Pancreas (tissue), 10 donors: ENCODE measurements at regions not wholly inside any gene's neighbourhood (a gene's known extent, or its start where the extent isn't known, plus 50 kb on each side); places are given as distances from the start of the nearest gene placed in this dataset.

Source experiments
- ATAC-seq, 4 donors: fragments of 200-7000 bp; cut with Tn5 transposase; one replicate each; pipeline versions ENCODE4 v1.8.0 to v1.9.1; 2020; ENCODE audit warnings: mild to moderate bottlenecking in 4 of 4, moderate library complexity in 4 of 4
- DNase-seq, 6 donors: peaks; one replicate each; pipeline ENCODE4 v3.0.0-alpha.2; 2020
- FAIRE-seq: peaks from 2 replicates; lab custom pipeline; 2012; peaks lifted over from hg19 to GRCh38; lab: Jason Lieb, UNC
- H3K27ac ChIP-seq, 4 donors: fragments of 200-600 bp; sonication (generic); 1 replicate in 3 of 4; 2 replicates in 1 of 4; pipeline versions ENCODE4 v1.5.0 to v1.8.0; 2020
- H3K27me3 ChIP-seq, 4 donors: fragments of 200-600 bp; one replicate each; pipeline ENCODE4 v1.8.0; 2021
- H3K36me3 ChIP-seq, 3 donors: fragments of 200-600 bp; sonication (generic) in 1 of 3; one replicate each; pipeline versions ENCODE4 v1.5.0 to v1.8.0; 2020 to 2021
- H3K4me1 ChIP-seq, 3 donors: fragments of 200-600 bp; one replicate each; pipeline ENCODE4 v1.8.0; 2021
- H3K4me3 ChIP-seq, 4 donors: fragments of 200-600 bp; sonication (generic) in 2 of 4; one replicate each; pipeline versions ENCODE4 v1.5.0 to v1.8.0; 2020 to 2021
- H3K9me3 ChIP-seq, 4 donors: fragments of 200-600 bp; one replicate each; pipeline ENCODE4 v1.8.0; 2021
- WGBS, 2 donors: extraction: QIAGEN DNeasy Blood & Tissue Kit; methylation state at CpG; one replicate each; pipeline ENCODE4 v1.1.7; 2013; 5-methylcytosine and 5-hydroxymethylcytosine counted together
- intact Hi-C, 3 donors: fragments of 100-400 bp; cut with DNase I; formaldehyde crosslinking; loops; one replicate each; pipeline versions ENCODE4 v1.11.1 to v1.14.2; 2022
- TF ChIP-seq, protein P1 (sequence below), 4 donors: fragments of 200-600 bp; sonication (generic) in 3 of 4; IDR thresholded peaks; one replicate each; pipeline versions ENCODE4 v1.5.0 to v1.8.0; 2021; ENCODE audit warnings: antibody characterized with exemption in 4 of 4
- donor health status: healthy with polysubstance abuse.
- donor health status: DM: no; HTN: no; CAD: no; lungs with moderate emphysema.
- donor health status: DM: no; HTN: no; CAD: no.
- donor health status: control.
- donor health status: control.
- donor health status: Bipolar disorder and iron deficiency.
- donor health status: DM: yes; HTN: yes; CAD: no.
- donor health status: DM: no; HTN: no; CAD: no.
- donor health status: DM: no; HTN: no; CAD: no.
- donor health status: DM: yes; HTN: yes; CAD: no.

DNA sequence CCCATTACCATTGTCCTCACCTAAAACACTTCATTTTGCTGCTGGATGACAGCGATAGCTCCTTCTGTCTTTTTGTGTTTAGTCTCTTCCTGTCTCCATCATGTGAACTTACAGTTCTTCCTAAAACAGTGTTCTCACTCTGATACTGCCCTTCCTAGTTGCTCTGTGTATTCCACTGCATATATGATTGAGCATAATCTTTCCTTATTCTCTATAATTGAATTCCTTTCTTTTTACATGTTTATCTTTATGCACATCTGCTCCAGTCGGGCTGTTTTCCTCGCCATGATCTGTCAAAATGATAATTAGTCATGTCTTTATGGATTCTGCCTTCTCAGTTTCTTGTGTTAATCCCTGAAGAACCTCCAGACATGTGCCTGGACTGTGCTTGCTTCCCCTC is 405.1 kb upstream of the SEMA6D start:
- FAIRE-seq = no peak
- H3K4me1 ChIP-seq = no peaks in the 10 kb centered on the region
- no peaks in the 10 kb centered on the region for H3K27me3 ChIP-seq
- intact Hi-C loops = no loop called here
- H3K9me3 ChIP-seq = no peaks in the 10 kb centered on the region
- WGBS, 2 donors = 61 to 63% methylated on average over 3 of the region's 3 CpGs
- no peak overlapping the region for H3K4me3 ChIP-seq
- no peak overlapping the region for H3K27ac ChIP-seq
- no peak for ATAC-seq
- H3K36me3 ChIP-seq = no peaks in the 10 kb centered on the region
- TF ChIP-seq, protein P1, sequence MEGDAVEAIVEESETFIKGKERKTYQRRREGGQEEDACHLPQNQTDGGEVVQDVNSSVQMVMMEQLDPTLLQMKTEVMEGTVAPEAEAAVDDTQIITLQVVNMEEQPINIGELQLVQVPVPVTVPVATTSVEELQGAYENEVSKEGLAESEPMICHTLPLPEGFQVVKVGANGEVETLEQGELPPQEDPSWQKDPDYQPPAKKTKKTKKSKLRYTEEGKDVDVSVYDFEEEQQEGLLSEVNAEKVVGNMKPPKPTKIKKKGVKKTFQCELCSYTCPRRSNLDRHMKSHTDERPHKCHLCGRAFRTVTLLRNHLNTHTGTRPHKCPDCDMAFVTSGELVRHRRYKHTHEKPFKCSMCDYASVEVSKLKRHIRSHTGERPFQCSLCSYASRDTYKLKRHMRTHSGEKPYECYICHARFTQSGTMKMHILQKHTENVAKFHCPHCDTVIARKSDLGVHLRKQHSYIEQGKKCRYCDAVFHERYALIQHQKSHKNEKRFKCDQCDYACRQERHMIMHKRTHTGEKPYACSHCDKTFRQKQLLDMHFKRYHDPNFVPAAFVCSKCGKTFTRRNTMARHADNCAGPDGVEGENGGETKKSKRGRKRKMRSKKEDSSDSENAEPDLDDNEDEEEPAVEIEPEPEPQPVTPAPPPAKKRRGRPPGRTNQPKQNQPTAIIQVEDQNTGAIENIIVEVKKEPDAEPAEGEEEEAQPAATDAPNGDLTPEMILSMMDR (IDR thresholded peaks at IDR 0.05) = no peak
- DNase-seq = no peak

DNA sequence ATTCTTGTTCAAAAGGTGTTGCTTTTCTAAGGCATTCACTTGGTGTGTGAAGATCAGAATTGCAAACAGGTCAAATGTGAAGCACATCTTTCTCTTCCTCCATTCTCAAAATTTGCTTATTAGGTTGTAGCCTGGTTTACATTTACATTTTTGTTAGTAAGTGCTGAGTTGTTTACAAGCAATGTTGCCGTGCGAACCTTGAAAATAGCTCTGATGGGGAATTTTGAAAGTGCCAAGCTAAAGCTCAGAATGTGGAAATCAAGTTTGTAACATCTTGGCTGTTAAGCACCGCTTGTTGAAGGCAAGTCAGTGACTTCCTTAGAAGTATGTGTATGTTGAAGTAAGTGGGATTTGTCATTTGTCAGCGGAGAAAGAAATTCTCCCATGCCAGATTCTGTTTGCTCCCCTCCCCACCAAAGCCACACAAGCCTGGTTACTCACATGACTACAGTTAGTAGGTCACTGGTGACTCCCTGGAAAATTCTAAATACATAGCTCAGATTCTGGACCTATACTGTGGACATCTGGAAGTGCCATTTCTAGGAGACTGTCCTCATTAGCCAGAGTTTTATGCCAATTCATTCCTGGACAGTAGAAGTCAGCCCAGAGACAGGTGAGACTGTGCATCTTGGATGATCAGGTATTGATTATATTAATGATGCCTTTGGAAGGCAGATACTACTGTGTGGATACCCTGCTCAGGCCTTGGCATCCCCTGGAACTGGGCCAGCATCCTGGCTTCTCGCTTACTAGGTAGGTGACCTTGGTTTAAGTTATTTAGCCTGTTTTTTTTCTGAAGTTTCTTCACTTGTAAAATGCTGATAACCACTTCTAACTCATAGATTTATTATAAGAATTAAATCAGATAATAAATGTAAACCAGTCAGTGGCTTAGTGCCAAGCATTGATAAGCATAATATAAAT is 390.6 kb upstream of the SEMA6D start:
- Histone ChIP-seq H3K27me3 (no peaks in the 10 kb centered on the region), H3K9me3 (no peaks in the 10 kb centered on the region), H3K27ac (no peak overlapping the region), H3K4me1 (peaks cover 0 to 3% (median 0%) of the 10 kb centered on the region in 3 donors), H3K36me3 (no peaks in the 10 kb centered on the region), H3K4me3 (no peak overlapping the region)
- 62 to 64% methylated on average over 5 of the region's 5 CpGs for WGBS, 2 donors
- no peak for FAIRE-seq
- DNase-seq = peak in 1 of 6 donors; percentile 21
- TF ChIP-seq, protein P1 (IDR thresholded peaks at IDR 0.05) = no peak
- intact Hi-C loops = no loop called here
- ATAC-seq = no peak

DNA sequence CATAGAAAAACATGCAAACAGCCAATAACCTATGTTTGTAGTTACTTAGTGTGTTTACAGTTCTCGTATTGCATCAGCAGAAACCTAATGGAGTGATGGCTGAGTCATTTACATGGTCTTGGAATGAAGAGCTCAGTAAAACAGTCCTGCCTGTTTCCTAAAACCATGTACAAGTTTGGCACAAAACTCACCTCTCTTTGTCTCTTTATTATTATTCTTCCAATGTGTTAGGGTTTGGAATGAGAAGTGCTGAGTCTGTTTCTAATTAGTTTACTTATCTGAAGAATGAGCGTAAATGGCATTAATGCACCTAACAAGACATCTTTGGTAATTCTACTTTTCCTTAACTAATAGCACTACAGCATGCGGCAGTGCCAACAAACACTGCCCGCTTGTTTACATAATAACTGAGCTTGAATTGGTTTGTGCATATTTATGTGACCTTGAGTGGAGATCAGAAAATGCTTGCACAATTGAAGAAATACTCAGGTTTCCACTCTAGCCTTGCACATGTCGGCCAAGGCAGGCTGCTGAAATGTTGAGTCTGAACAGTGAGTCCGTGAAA is 385.4 kb upstream of the SEMA6D start:
- Histone ChIP-seq H3K4me1 (peaks cover 0 to 12% (median 7%) of the 10 kb centered on the region in 3 donors), H3K27me3 (no peaks in the 10 kb centered on the region), H3K4me3 (no peak overlapping the region), H3K27ac (no peak overlapping the region), H3K9me3 (no peaks in the 10 kb centered on the region), H3K36me3 (no peaks in the 10 kb centered on the region)
- TF ChIP-seq, protein P1 (IDR thresholded peaks at IDR 0.05) = no peak
- ATAC-seq (peak in 3 of 4 donors; percentile 46 to 82 (median 69)), DNase-seq (peak in 1 of 6 donors; percentile 6), FAIRE-seq (no peak)
- 30 to 33% methylated on average over 6 of the region's 6 CpGs for WGBS, 2 donors
- intact Hi-C loops = no loop called here

DNA sequence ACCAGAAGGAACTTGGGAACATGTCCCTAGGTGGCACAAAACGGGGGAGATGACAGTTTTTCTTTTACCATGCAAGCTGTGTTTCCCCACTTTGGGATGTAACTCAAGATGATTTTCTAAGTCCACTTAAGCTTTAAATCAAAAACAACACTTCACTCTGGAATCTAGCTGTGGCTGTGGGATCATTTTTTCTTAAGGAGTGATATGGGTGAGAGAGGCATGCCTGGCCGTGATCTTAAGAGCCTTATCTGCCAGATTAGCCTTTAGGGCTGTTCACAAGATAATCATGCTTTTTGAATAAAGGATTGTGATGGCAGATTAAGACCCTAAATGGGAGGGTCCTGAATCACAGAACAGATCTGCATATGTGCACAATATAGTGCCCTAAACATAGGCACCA is 384.8 kb upstream of the SEMA6D start:
- intact Hi-C loops = no loop called here
- no peak overlapping the region for H3K27ac ChIP-seq
- ATAC-seq (no peak), FAIRE-seq (no peak), DNase-seq (no peak)
- H3K4me1 ChIP-seq = peaks cover 0 to 12% (median 7%) of the 10 kb centered on the region in 3 donors
- TF ChIP-seq, protein P1 (IDR thresholded peaks at IDR 0.05) = no peak
- 29 to 44% methylated on average over 2 of the region's 2 CpGs for WGBS, 2 donors
- H3K9me3 ChIP-seq = no peaks in the 10 kb centered on the region
- no peaks in the 10 kb centered on the region for H3K27me3 ChIP-seq
- H3K4me3 ChIP-seq = no peak overlapping the region
- no peaks in the 10 kb centered on the region for H3K36me3 ChIP-seq
